K562 (cell line): ENCODE measurements at regions not wholly inside any gene's neighbourhood (a gene's known extent, or its start where the extent isn't known, plus 50 kb on each side); places are given as distances from the start of the nearest gene placed in this dataset.
"Not testable (repeated sequence)": the region's sequence is repeated elsewhere in the genome, so short reads cannot be mapped to it uniquely, and the experiment has no call there.

ENCODE experiments used
- ATAC-seq: fragments of 200-7000 bp; cut with Tn5 transposase; 3 replicates; pipeline ENCODE4 v1.9.1; 2020; ENCODE audit warnings: moderate library complexity
- BruUV-seq: library from RNA; stranded (reverse); fragments of 400-500 nt; replicated peaks from 2 replicates; lab custom pipeline; 2021; lab: Mats Ljungman, UMichigan
- CTCF ChIA-PET: fragments of 300-600 bp; formaldehyde crosslinking; extraction: SDS; loops from one replicate; lab custom pipeline; 2021; ENCODE audit warnings: low intra/inter-chr PET ratio; lab: Yijun Ruan, JAX
- POLR2A ChIA-PET: fragments of 300-600, 350-650 bp; sonication (Branson Sonifier 250); formaldehyde crosslinking; extraction: SDS; loops from one replicate; lab custom pipeline; 2021; ENCODE audit warnings: antibody characterized with exemption, inconsistent platforms; lab: Yijun Ruan, JAX
- DNase-seq, 4 experiments: peaks; one replicate each; pipeline versions ENCODE4 v3.0.0 to v3.0.0-alpha.2; 2011 to 2018; ENCODE audit warnings: low spot score in 3 of 4, mixed read lengths in 3 of 4; ENCODE audit errors: extremely low read depth in 1 of 4
- FAIRE-seq: peaks from 2 replicates; lab custom pipeline; 2011; peaks lifted over from hg19 to GRCh38; lab: Jason Lieb, UNC
- H2AFZ ChIP-seq: 2 replicates; pipeline ENCODE4 v1.6.0; 2011; ENCODE audit warnings: low read depth, low read length, control low read depth, inconsistent platforms
- H3K27ac ChIP-seq: fragments of 200-600 bp; 3 replicates; pipeline ENCODE4 v1.8.0; 2011; ENCODE audit warnings: low read depth, mild to moderate bottlenecking, control low read depth, inconsistent platforms, low read length, moderate library complexity, mixed read lengths; ENCODE audit errors: extremely low read depth
- H3K27me3 ChIP-seq, 2 experiments: fragments of 300-600 bp in 1 of 2; 2 replicates in 1 of 2; 3 replicates in 1 of 2; pipeline versions ENCODE4 v1.6.0 to v1.8.0; 2011; ENCODE audit warnings: inconsistent platforms in 2 of 2, low read length in 2 of 2, mild to moderate bottlenecking in 1 of 2, mixed read lengths in 1 of 2, moderate library complexity in 1 of 2; ENCODE audit not compliant: control insufficient read depth in 2 of 2, insufficient read depth in 2 of 2
- H3K36me3 ChIP-seq: fragments of 300-600 bp; 3 replicates; pipeline ENCODE4 v1.8.0; 2011; ENCODE audit warnings: mild to moderate bottlenecking, low read length, inconsistent platforms; ENCODE audit not compliant: control insufficient read depth, insufficient read depth
- H3K4me1 ChIP-seq, 2 experiments: fragments of 200-600 bp in 1 of 2; replicated peaks in 1 of 2; 2 replicates in 1 of 2; 3 replicates in 1 of 2; pipeline versions ENCODE4 v1.5.1 to v1.8.0; 2011; ENCODE audit warnings: inconsistent platforms in 2 of 2, low read length in 2 of 2, mild to moderate bottlenecking in 1 of 2, mixed read lengths in 1 of 2, moderate library complexity in 1 of 2; ENCODE audit not compliant: control insufficient read depth in 2 of 2, insufficient read depth in 2 of 2
- H3K4me2 ChIP-seq: 2 replicates; pipeline ENCODE4 v1.6.1; 2011; ENCODE audit warnings: low read length, control low read depth, inconsistent platforms, mixed read lengths; ENCODE audit not compliant: insufficient read depth
- H3K4me3 ChIP-seq: fragments of 200-600 bp; sonication (generic), shearing (Covaris generic); 2 replicates; pipeline ENCODE4 v1.5.1; 2016; ENCODE audit warnings: control low read depth, inconsistent platforms
- H3K79me2 ChIP-seq: fragments of 200-600 bp; 3 replicates; pipeline ENCODE4 v1.8.0; 2011; ENCODE audit warnings: low read length, inconsistent platforms; ENCODE audit not compliant: control insufficient read depth, insufficient read depth
- H3K9ac ChIP-seq, 2 experiments: 2 replicates each; pipeline versions ENCODE4 v1.6.0 to v1.6.1; 2011; ENCODE audit warnings: low read depth in 2 of 2, low read length in 2 of 2, control low read depth in 1 of 2, inconsistent platforms in 1 of 2, mild to moderate bottlenecking in 1 of 2, mixed read lengths in 1 of 2; ENCODE audit not compliant: insufficient read depth in 1 of 2
- H3K9me1 ChIP-seq: one replicate; pipeline ENCODE4 v1.6.0; 2011; ENCODE audit warnings: inconsistent platforms, mild to moderate bottlenecking, low read length, moderate library complexity; ENCODE audit not compliant: control insufficient read depth, insufficient read depth
- H3K9me3 ChIP-seq: replicated peaks from 2 replicates; pipeline ENCODE4 v1.5.1; 2011; ENCODE audit warnings: low read depth, low read length, inconsistent platforms; ENCODE audit not compliant: control insufficient read depth, insufficient read depth
- H4K20me1 ChIP-seq: replicated peaks from 2 replicates; pipeline ENCODE4 v1.6.1; 2011; ENCODE audit warnings: low read length, inconsistent platforms, mixed read lengths; ENCODE audit not compliant: control insufficient read depth, insufficient read depth
- BHLHE40 ChIP-seq: IDR thresholded peaks from 2 replicates; pipeline ENCODE4 v1.6.1; 2011; ENCODE audit warnings: low read length, improper control_type of control experiment
- NFE2 ChIP-seq: IDR thresholded peaks from 2 replicates; pipeline ENCODE4 v1.6.1; 2014; ENCODE audit warnings: antibody characterized with exemption, low read depth
- NRF1 ChIP-seq, 2 experiments: fragments of 450-650 bp; IDR thresholded peaks in 1 of 2; conservative IDR thresholded peaks in 1 of 2; 2 replicates each; pipeline ENCODE4 v1.6.1; 2014; ENCODE audit warnings: mild to moderate bottlenecking in 2 of 2
- WGBS: fragments of 100-300 bp; shearing (Covaris generic); methylation state at CpG from one replicate; pipeline ENCODE4 v1.1.6; 2016; ENCODE audit warnings: low coverage, mixed read lengths; ENCODE audit not compliant: insufficient coverage; ENCODE audit errors: missing lambda C conversion rate; 5-methylcytosine and 5-hydroxymethylcytosine counted together
- in situ Hi-C: fragments of 300-500 bp; cut with MboI; formaldehyde crosslinking; loops from 4 replicates; pipeline ENCODE4 v1.15.0; 2018; ENCODE audit warnings: inconsistent platforms, mixed read lengths
- intact Hi-C: fragments of 100-400 bp; cut with micrococcal nuclease; formaldehyde crosslinking; loops from 2 replicates; pipeline ENCODE4 v1.14.2; 2022
- TF ChIP-seq, protein P1 (sequence below), 2 experiments: IDR thresholded peaks in 1 of 2; conservative IDR thresholded peaks in 1 of 2; 2 replicates each; pipeline ENCODE4 v1.6.1; 2016; ENCODE audit warnings: low read depth in 2 of 2, mild to moderate bottlenecking in 1 of 2, missing compliant biosample characterization in 1 of 2, missing genetic modification characterization in 1 of 2, moderate library complexity in 1 of 2

DNA sequence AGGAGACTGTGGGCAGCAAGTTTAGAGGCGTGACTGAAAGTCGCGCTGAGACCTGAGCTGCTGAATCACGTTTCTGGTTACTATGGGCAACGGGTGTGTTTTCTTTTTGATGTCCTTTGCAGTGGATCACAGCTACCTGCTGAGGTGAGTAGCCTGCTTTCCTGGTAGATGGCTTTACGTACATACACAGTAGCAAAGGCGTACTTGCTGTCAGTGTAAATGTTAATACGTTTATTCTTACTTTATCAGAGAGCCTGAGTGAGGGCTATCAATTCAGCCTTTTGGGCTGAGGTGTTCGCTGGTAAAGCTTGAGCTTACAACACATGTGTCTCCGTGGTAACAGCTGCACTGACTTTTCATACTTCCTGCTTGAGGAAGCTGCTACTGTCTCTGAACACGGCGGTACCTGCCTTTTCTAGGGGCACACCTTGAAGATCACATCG is 165.1 kb upstream of the CCZ1B start (continued):
- TF ChIP-seq NRF1 (conservative IDR thresholded peaks at IDR 0.05 in 1 of 2, IDR thresholded peaks at IDR 0.05 in 1 of 2) (0 out of 4 replicates have a peak, but pooled peaks of 1 of the 2 experiments have one; percentile 22), NFE2 (peak; percentile 78), BHLHE40 (peak; percentile 82)

DNA sequence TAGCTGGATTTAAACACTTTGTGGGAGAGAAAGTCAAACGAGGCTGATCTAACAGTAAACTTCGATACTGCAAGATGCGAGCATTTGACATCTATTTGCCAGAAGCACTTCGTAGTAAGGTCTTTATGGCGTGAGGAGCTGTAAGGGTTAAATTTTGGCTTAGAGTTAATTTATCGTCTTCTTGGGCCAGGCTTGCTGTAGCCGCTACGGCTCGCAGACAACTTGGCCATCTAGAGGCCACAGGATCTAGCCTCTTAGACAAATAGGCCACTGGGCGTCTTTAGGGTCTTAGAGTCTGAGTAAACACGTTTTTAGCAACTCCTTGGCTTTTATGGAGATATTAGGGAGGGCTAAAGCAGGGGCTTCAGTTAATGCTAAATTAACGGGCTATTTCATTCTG is 165.6 kb upstream of the CCZ1B start:
- H3K27ac ChIP-seq, CTCF ChIA-PET, H3K4me3 ChIP-seq, H3K36me3 ChIP-seq, FAIRE-seq, H3K9ac ChIP-seq, H3K79me2 ChIP-seq, H4K20me1 ChIP-seq, in situ Hi-C loops, DNase-seq, ATAC-seq, H3K9me3 ChIP-seq, BruUV-seq, H3K27me3 ChIP-seq, H3K9me1 ChIP-seq: not testable (repeated sequence)
- peak overlapping the region; percentile 54 for H3K4me2 ChIP-seq
- 40% methylated on average over 11 of the region's 12 CpGs for WGBS
- intact Hi-C loops: loop anchor here (1.0 to 10.0 kb wide), 3 partner anchors 53 to 193 kb away; partner anchors contain the start of gene C1GALT1
- peak overlapping the region; percentile 88 for H2AFZ ChIP-seq
- peaks cover 3 to 15% of the 10 kb centered on the region in 2 experiments; a peak in 4 of 5 replicates for H3K4me1 ChIP-seq
- POLR2A ChIA-PET: interaction anchor here (1.2 kb wide), 1 partner anchor 12 kb away, joined by 6 read pairs; no protein-coding TSS in a partner anchor
- TF ChIP-seq, protein P1, sequence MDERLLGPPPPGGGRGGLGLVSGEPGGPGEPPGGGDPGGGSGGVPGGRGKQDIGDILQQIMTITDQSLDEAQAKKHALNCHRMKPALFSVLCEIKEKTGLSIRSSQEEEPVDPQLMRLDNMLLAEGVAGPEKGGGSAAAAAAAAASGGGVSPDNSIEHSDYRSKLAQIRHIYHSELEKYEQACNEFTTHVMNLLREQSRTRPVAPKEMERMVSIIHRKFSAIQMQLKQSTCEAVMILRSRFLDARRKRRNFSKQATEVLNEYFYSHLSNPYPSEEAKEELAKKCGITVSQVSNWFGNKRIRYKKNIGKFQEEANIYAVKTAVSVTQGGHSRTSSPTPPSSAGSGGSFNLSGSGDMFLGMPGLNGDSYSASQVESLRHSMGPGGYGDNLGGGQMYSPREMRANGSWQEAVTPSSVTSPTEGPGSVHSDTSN (CRISPR knock-in tag; IDR thresholded peaks at IDR 0.05; ENCODE audit: low read depth): not testable (repeated sequence)
- TF ChIP-seq, protein P1 (tag; conservative IDR thresholded peaks at IDR 0.05; ENCODE audit: low read depth): 0 out of 2 replicates have a peak, but pooled peaks have one; percentile 44
